HG03097 (cell line): ENCODE measurements at regions not wholly inside any gene's neighbourhood (a gene's known extent, or its start where the extent isn't known, plus 50 kb on each side); places are given as distances from the start of the nearest gene placed in this dataset.

Experiments used
- ATAC-seq: cut with Tn5 transposase; IDR thresholded peaks from one replicate; pipeline ENCODE4 v1.9.1; 2021; ENCODE audit not compliant: unreplicated experiment, low FRiP score

- ATAC-seq: no peak
Observed at GRCh38 chr2:21658907-21659477, 535.2 kb downstream of the TDRD15 start.

- no peak for ATAC-seq
Observed at GRCh38 chr2:21664083-21664482, 540.3 kb downstream of the TDRD15 start.

GRCh38 chr2:21667638-21668037 lies 543.9 kb downstream of the TDRD15 start:
- ATAC-seq: no peak

- ATAC-seq: no peak
Observed at GRCh38 chr2:21668078-21668710, 544.4 kb downstream of the TDRD15 start.

- no peak for ATAC-seq
Observed at GRCh38 chr2:21676041-21676440, 552.3 kb downstream of the TDRD15 start.

- ATAC-seq: no peak
Observed at GRCh38 chr2:21676676-21677075, 552.9 kb downstream of the TDRD15 start.

- ATAC-seq: no peak
Observed at GRCh38 chr2:21683838-21684237, 560.1 kb downstream of the TDRD15 start.

GRCh38 chr2:21687589-21687988 lies 563.8 kb downstream of the TDRD15 start:
- ATAC-seq: no peak

GRCh38 chr2:21690005-21690404 lies 566.2 kb downstream of the TDRD15 start:
- ATAC-seq: no peak

- ATAC-seq: no peak
Observed at GRCh38 chr2:21693081-21693480, 569.3 kb downstream of the TDRD15 start.

- no peak for ATAC-seq
Observed at GRCh38 chr2:21694079-21694878, 570.5 kb downstream of the TDRD15 start.

- no peak for ATAC-seq
Observed at GRCh38 chr2:21696900-21697299, 573.1 kb downstream of the TDRD15 start.

GRCh38 chr2:21700644-21701043 lies 576.9 kb downstream of the TDRD15 start:
- ATAC-seq: no peak

- no peak for ATAC-seq
Observed at GRCh38 chr2:21710031-21710430, 586.3 kb downstream of the TDRD15 start.

- no peak for ATAC-seq
Observed at GRCh38 chr2:21710496-21710895, 586.7 kb downstream of the TDRD15 start.

GRCh38 chr2:21715887-21716286 lies 592.1 kb downstream of the TDRD15 start:
- ATAC-seq: no peak

- ATAC-seq: no peak
Observed at GRCh38 chr2:21727101-21727500, 603.3 kb downstream of the TDRD15 start.

- no peak for ATAC-seq
Observed at GRCh38 chr2:21728133-21728532, 604.4 kb downstream of the TDRD15 start.

- no peak for ATAC-seq
Observed at GRCh38 chr2:21730141-21730540, 606.4 kb downstream of the TDRD15 start.

- no peak for ATAC-seq
Observed at GRCh38 chr2:21740484-21740883, 616.7 kb downstream of the TDRD15 start.

- ATAC-seq: no peak
Observed at GRCh38 chr2:21746499-21746898, 622.7 kb downstream of the TDRD15 start.

GRCh38 chr2:21748501-21748900 lies 624.7 kb downstream of the TDRD15 start:
- no peak for ATAC-seq
